Astrocyte (in vitro differentiated cells and primary cell): ENCODE measurements at regions not wholly inside any gene's neighbourhood (a gene's known extent, or its start where the extent isn't known, plus 50 kb on each side); places are given as distances from the start of the nearest gene placed in this dataset.

ENCODE experiments used
- DNase-seq: peaks from one replicate; pipeline ENCODE4 v3.0.0-alpha.2; 2010; ENCODE audit warnings: low read depth
- FAIRE-seq: peaks from 2 replicates; lab custom pipeline; 2011; peaks lifted over from hg19 to GRCh38; lab: Jason Lieb, UNC
- H2AFZ ChIP-seq: 2 replicates; pipeline ENCODE4 v1.6.0; 2012; ENCODE audit warnings: low read depth, low read length, inconsistent platforms
- H3K27ac ChIP-seq: 2 replicates; pipeline ENCODE4 v1.5.1; 2011; ENCODE audit warnings: low read depth, low read length, inconsistent platforms
- H3K27me3 ChIP-seq: 2 replicates; pipeline ENCODE4 v1.6.0; 2011; ENCODE audit warnings: low read length, inconsistent platforms; ENCODE audit not compliant: insufficient read depth
- H3K36me3 ChIP-seq: 2 replicates; pipeline ENCODE4 v1.5.1; 2011; ENCODE audit warnings: low read length, inconsistent platforms; ENCODE audit not compliant: insufficient read depth
- H3K4me1 ChIP-seq: 2 replicates; pipeline ENCODE4 v1.5.1; 2011; ENCODE audit warnings: low read length, inconsistent platforms; ENCODE audit not compliant: insufficient read depth
- H3K4me2 ChIP-seq: 2 replicates; pipeline ENCODE4 v1.6.0; 2012; ENCODE audit warnings: low read length, inconsistent platforms
- H3K4me3 ChIP-seq: 2 replicates; pipeline ENCODE4 v1.5.1; 2011; ENCODE audit warnings: low read depth, mild to moderate bottlenecking, low read length, inconsistent platforms; ENCODE audit not compliant: insufficient read depth
- H3K79me2 ChIP-seq: 2 replicates; pipeline ENCODE4 v1.6.0; 2012; ENCODE audit warnings: mild to moderate bottlenecking, low read length, inconsistent platforms; ENCODE audit not compliant: insufficient read depth
- H3K9ac ChIP-seq: 2 replicates; pipeline ENCODE4 v1.6.0; 2012; ENCODE audit warnings: mild to moderate bottlenecking, low read length, inconsistent platforms
- H3K9me3 ChIP-seq: 2 replicates; pipeline ENCODE4 v1.5.1; 2012; ENCODE audit warnings: low read depth, mild to moderate bottlenecking, low read length, inconsistent platforms; ENCODE audit not compliant: insufficient read depth
- H4K20me1 ChIP-seq: 2 replicates; pipeline ENCODE4 v1.6.0; 2012; ENCODE audit warnings: low read length, inconsistent platforms; ENCODE audit not compliant: insufficient read depth
- H3K27ac Mint-ChIP-seq: one replicate; pipeline ENCODE4 v1.8.0; 2021; ENCODE audit warnings: mild to moderate bottlenecking, mixed read lengths; ENCODE audit not compliant: unreplicated experiment
- H3K27me3 Mint-ChIP-seq: one replicate; pipeline ENCODE4 v1.8.0; 2021; ENCODE audit warnings: low read depth, mixed read lengths; ENCODE audit not compliant: unreplicated experiment
- H3K36me3 Mint-ChIP-seq: one replicate; pipeline ENCODE4 v1.8.0; 2021; ENCODE audit warnings: low read depth, mixed read lengths; ENCODE audit not compliant: unreplicated experiment
- H3K4me1 Mint-ChIP-seq: one replicate; pipeline ENCODE4 v1.8.0; 2021; ENCODE audit warnings: low read depth, mixed read lengths; ENCODE audit not compliant: unreplicated experiment
- H3K4me3 Mint-ChIP-seq: one replicate; pipeline ENCODE4 v1.8.0; 2021; ENCODE audit warnings: mild to moderate bottlenecking, moderate library complexity, mixed read lengths; ENCODE audit not compliant: unreplicated experiment
- H3K9me3 Mint-ChIP-seq: one replicate; pipeline ENCODE4 v1.8.0; 2021; ENCODE audit warnings: mild to moderate bottlenecking, mixed read lengths; ENCODE audit not compliant: unreplicated experiment
- EZH2 ChIP-seq: IDR thresholded peaks from 2 replicates; pipeline ENCODE4 v1.6.1; 2012; ENCODE audit warnings: mild to moderate bottlenecking, low read length, inconsistent platforms; ENCODE audit not compliant: insufficient read depth
- TF ChIP-seq, protein P1 (sequence below): IDR thresholded peaks from 2 replicates; pipeline ENCODE4 v1.5.1; 2011; ENCODE audit warnings: low read depth, mild to moderate bottlenecking, inconsistent platforms, low read length, moderate library complexity; ENCODE audit not compliant: insufficient read depth

DNA sequence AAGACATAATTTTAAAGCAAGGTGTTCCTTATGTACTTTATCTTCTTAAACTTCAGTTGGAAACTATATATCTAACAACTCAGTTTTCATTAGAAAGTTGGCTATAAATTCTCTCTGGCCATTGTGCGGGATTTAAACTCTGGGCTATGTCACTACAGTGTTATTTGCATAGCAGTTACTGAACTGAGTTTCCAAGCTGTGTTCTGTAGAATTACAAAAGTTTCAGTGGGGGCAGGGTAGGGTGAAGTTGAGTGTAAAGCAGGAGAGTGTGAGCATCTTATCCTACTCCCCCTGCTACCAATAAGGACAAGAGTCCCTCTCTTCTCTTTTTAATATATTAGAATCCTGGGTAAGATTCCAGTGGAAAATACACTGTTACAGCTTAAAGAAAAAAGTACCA, 254.5 kb upstream of the SLITRK2 start:
- no peaks in the 10 kb centered on the region for H4K20me1 ChIP-seq
- no peaks in the 10 kb centered on the region for H3K79me2 ChIP-seq
- H3K4me3 ChIP-seq: no peak overlapping the region
- H3K27ac Mint-ChIP-seq: no peak overlapping the region
- peak; percentile 43 for FAIRE-seq
- no peaks in the 10 kb centered on the region for H3K27me3 ChIP-seq
- no peaks in the 10 kb centered on the region for H3K4me1 ChIP-seq
- no peak overlapping the region for H3K4me2 ChIP-seq
- H3K9me3 ChIP-seq: no peaks in the 10 kb centered on the region
- no peaks in the 10 kb centered on the region for H3K36me3 Mint-ChIP-seq
- no peaks in the 10 kb centered on the region for H3K36me3 ChIP-seq
- TF ChIP-seq, protein P1, sequence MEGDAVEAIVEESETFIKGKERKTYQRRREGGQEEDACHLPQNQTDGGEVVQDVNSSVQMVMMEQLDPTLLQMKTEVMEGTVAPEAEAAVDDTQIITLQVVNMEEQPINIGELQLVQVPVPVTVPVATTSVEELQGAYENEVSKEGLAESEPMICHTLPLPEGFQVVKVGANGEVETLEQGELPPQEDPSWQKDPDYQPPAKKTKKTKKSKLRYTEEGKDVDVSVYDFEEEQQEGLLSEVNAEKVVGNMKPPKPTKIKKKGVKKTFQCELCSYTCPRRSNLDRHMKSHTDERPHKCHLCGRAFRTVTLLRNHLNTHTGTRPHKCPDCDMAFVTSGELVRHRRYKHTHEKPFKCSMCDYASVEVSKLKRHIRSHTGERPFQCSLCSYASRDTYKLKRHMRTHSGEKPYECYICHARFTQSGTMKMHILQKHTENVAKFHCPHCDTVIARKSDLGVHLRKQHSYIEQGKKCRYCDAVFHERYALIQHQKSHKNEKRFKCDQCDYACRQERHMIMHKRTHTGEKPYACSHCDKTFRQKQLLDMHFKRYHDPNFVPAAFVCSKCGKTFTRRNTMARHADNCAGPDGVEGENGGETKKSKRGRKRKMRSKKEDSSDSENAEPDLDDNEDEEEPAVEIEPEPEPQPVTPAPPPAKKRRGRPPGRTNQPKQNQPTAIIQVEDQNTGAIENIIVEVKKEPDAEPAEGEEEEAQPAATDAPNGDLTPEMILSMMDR: no peak
- no peak for TF ChIP-seq EZH2
- H3K27me3 Mint-ChIP-seq: no peaks in the 10 kb centered on the region
- no peak overlapping the region for H3K9ac ChIP-seq
- H2AFZ ChIP-seq: no peak overlapping the region
- H3K4me1 Mint-ChIP-seq: no peaks in the 10 kb centered on the region
- peaks cover under 1% of the 10 kb centered on the region for H3K9me3 Mint-ChIP-seq
- DNase-seq: no peak
- no peak overlapping the region for H3K27ac ChIP-seq
- H3K4me3 Mint-ChIP-seq: no peak overlapping the region

DNA sequence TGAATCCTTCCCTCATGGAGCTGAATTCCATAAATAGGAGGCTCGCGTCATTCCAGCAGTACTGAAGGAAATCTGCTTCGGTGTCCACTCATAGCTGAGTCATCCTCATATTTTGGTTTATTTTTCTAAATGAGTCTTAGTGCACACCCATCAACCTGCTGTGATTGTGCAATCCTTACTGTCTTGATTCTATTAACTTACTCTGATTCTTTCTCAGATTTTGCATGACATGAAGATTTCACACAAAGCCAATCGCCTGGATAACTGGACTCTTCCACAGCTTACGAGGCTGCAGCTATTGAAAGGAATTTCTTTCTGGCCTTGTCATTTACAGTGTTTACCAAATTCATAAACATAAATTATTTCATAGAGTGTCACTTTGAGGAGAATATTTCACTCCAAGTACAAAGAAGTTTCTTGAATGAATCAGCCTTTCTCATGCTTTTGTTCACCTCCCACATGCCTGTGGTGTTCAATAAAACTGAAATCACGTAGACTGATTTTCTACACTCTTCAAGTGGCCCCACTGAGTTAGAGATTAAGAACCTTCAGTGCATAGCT, 207.6 kb upstream of the SLITRK2 start:
- TF ChIP-seq, protein P1: no peak
- no peak for TF ChIP-seq EZH2
- peak overlapping the region; percentile 52 for H3K9ac ChIP-seq
- no peaks in the 10 kb centered on the region for H3K27me3 ChIP-seq
- Mint-ChIP-seq H3K36me3 (no peaks in the 10 kb centered on the region), H3K4me1 (no peaks in the 10 kb centered on the region), H3K4me3 (no peak overlapping the region), H3K27me3 (no peaks in the 10 kb centered on the region), H3K9me3 (peaks cover 3% of the 10 kb centered on the region), H3K27ac (no peak overlapping the region)
- H2AFZ ChIP-seq: no peak overlapping the region
- H3K27ac ChIP-seq: peak overlapping the region; percentile 74
- peak overlapping the region; percentile 60 for H3K4me2 ChIP-seq
- no peaks in the 10 kb centered on the region for H3K79me2 ChIP-seq
- H3K9me3 ChIP-seq: no peaks in the 10 kb centered on the region
- DNase-seq (peak; percentile 71), FAIRE-seq (peak; percentile 99)
- H3K4me1 ChIP-seq: peaks cover 8% of the 10 kb centered on the region
- H4K20me1 ChIP-seq: no peaks in the 10 kb centered on the region
- H3K4me3 ChIP-seq: no peak overlapping the region
- H3K36me3 ChIP-seq: no peaks in the 10 kb centered on the region

DNA sequence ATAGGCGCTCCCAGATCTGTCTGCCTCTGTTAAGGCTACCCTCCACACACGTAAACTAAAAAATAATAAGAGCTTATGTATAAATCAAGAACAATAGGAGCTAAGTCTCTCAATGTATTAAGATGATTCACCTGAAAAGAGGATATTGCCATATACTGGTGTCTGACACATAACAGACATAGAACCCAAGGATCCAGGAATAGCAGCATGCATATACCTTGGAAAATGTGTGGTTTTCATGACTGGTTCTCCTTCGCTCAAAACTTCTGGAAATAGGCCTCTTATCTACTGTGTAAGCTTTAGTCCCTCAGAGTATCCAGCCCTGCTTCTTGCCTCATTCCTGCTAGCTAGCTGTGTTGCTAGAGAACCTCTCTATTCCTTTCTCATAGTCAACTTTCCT, 203.7 kb upstream of the SLITRK2 start:
- no peaks in the 10 kb centered on the region for H3K27me3 Mint-ChIP-seq
- FAIRE-seq (peak; percentile 23), DNase-seq (peak; percentile 12)
- Histone ChIP-seq H3K9me3 (no peaks in the 10 kb centered on the region), H3K27me3 (no peaks in the 10 kb centered on the region), H4K20me1 (no peaks in the 10 kb centered on the region), H3K4me2 (peak overlapping the region; percentile 15), H2AFZ (no peak overlapping the region), H3K79me2 (no peaks in the 10 kb centered on the region), H3K4me1 (peaks cover 8% of the 10 kb centered on the region), H3K27ac (peak overlapping the region; percentile 50), H3K36me3 (no peaks in the 10 kb centered on the region), H3K9ac (no peak overlapping the region), H3K4me3 (no peak overlapping the region)
- TF ChIP-seq, protein P1: no peak
- TF ChIP-seq EZH2: no peak
- H3K4me1 Mint-ChIP-seq: no peaks in the 10 kb centered on the region
- H3K36me3 Mint-ChIP-seq: no peaks in the 10 kb centered on the region
- H3K4me3 Mint-ChIP-seq: no peak overlapping the region
- H3K9me3 Mint-ChIP-seq: no peaks in the 10 kb centered on the region
- H3K27ac Mint-ChIP-seq: no peak overlapping the region
